NCI-H1694 (cell line): ENCODE measurements at regions not wholly inside any gene's neighbourhood (a gene's known extent, or its start where the extent isn't known, plus 50 kb on each side); places are given as distances from the start of the nearest gene placed in this dataset.

Experiments used
- DNase-seq: peaks from one replicate; lab custom pipeline; 2025; lab: John Stamatoyannopoulos, UW

- DNase-seq: no peak
Observed at GRCh38 chr5:172588380-172588779, 52.7 kb upstream of the NEURL1B start.

DNA sequence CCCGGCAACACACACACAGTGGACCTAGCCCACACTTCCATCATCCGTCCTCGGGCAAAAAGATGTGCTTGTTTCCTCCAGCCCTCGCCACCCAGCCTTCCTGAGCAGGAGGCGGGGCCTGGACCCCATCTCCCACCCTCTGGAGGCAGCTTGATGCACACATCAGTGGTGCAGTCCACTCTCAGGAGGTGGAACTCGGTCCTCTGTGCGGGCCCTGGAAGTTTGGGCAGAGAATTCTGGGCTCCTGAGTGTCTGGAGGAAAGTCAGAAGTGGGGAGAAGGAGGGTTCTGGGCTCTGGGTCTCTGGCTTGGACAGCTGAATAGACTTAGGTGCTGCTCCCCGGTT lies 54.0 kb upstream of the NEURL1B start:
- DNase-seq: no peak

DNA sequence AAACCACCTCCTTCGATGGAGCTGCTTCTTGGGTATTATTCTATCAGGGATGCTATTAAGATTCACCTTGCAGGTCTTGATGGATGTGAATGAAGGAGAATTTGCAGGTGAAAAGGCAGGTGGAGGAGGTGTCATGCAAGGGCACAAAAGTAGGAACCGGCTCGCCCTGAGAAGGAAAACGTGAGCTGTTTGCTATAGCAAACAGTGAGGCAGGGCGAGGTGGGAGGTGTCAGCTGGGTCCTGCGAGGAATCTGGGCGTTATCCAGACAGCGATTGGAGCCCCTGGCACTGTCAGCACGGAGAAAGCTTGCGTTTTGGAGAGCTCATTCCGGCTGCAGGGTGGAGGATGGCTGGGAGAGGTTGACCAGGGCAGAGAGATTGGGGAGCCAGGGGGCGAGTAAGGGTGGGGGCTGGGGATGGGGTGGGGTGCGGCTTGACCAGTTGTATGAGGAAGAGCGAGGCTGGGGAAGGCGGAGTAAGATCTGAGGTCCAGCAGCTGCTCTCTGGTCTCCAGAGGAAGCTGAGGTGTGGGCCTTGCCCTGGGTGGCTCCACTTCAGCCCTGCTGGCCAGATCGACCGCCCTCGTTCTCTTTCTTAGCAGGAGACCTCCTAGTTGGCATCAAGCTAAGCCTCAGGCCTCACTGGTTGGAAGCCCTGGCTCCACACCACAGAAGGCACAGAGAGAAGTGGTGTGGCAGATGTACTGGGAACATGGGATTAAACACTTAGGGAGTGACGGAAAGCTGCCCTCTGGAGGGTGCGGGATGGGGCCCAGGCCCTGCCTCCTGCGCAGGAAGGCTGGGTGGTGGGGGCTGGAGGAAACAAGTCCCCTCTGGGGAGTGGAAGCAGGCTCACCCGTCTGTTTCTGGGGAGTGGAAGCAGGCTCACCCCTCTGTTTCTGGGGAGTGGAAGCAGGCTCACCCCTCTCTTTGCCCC lies 54.7 kb upstream of the NEURL1B start:
- no peak for DNase-seq

- no peak for DNase-seq
Observed at GRCh38 chr5:172585114-172585513, 55.9 kb upstream of the NEURL1B start.

DNA sequence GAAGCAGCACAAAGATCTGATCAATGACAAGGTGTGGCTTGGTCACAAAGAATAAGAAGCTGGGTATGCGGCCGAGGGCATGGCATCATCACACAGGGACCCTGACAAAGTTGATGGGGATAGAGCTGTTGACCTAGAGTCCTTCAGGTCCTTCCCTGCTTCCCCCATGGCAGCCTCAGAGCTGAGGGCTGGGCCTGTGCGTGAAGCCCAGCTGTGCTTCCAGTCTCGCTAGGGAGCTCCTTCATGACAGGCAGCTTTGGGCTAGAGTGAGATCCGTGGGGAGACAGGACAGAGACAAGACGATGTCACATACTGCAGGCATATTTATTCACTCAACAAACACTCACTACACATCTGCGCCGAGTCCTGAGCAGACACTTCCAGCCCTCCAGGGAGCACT lies 56.4 kb upstream of the NEURL1B start:
- no peak for DNase-seq

GRCh38 chr5:172583931-172584511 lies 57.0 kb upstream of the NEURL1B start:
- no peak for DNase-seq

- DNase-seq: no peak
Observed at GRCh38 chr5:172582940-172583339, 58.1 kb upstream of the NEURL1B start.

- no peak for DNase-seq
Observed at GRCh38 chr5:172581315-172581714, 59.7 kb upstream of the NEURL1B start.

DNA sequence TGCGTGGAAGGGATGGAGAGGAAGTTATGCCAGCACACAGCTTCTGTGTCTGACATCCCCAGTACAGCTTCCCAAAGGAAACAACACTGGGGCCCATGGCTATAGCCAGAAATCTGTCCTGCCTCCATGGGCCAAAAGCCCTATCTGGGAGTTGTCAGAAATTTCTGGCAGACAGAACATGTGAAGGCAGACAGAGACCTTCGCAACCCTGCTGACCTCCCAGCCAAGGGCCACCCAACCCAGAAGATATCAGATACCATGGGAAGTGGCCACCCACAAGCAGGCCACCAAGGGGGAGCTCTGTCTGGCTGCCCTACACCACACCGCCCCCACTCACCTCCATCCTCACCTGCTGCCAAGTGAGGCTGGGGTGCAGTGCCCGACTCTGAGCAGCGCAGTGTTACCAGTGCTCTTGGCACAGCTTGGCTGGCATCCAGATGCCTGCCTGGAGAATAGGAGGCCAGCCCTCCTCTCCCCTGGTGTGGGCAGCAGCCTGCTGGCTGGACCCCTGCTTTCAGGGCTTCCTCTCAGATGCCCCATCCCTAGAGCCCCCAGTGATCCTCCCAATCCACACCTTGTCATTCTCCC lies 61.6 kb upstream of the NEURL1B start:
- no peak for DNase-seq

- no peak for DNase-seq
Observed at GRCh38 chr5:172577267-172577909, 63.7 kb upstream of the NEURL1B start.

DNA sequence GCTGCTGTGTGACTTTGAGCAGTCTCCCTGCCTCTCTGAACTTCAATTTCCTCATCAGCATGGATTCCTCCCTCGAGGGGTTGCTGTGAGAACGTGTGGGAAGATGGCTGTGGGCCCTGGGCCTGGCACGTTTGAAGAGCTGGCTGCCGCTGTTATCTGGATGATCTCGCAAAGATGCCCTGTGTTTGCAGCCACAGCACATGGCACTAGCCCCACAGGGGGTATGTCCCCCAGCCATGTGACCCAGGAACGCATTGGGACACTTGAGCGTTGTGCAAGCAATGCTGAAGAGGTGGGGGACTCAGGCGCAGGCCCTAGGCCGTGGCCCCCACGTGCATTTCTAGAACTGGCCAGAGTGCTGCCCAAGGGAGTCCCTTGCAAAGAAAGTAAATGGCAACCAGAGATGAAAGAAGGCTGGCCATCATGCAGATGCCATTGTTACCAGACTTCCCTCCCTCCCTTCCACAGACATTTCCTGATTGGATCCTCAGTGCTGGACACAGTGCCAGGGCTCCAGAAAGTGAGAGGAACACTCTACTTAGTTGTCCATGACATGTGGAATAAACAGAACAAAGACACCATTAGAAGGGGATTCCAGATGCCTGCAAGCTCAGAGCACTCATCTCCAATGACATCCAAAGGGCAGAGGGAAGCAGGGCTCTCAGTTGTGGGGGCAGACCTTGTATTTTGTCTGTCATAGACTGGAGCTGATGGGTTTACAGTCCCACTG lies 65.1 kb upstream of the NEURL1B start:
- DNase-seq: no peak

DNA sequence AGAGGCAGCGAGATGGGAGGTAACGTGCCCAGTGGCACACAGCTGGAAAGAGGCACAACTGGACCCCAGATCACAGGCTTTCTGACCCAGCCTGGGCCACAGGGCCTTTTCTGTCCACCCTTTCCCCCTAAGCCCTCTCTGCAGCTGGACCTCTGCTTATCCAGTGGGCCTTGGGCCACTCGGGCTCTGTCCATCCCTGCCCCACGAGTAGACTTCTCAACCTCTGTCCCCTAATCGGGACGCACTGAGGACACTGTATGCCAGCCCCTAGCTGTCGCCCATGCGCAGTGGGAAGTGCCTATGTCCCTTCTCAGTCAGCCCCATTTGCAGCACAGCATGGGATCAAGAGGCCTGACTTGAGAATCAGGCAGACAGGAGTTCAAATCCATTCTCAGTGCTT lies 65.6 kb upstream of the NEURL1B start:
- DNase-seq: no peak

DNA sequence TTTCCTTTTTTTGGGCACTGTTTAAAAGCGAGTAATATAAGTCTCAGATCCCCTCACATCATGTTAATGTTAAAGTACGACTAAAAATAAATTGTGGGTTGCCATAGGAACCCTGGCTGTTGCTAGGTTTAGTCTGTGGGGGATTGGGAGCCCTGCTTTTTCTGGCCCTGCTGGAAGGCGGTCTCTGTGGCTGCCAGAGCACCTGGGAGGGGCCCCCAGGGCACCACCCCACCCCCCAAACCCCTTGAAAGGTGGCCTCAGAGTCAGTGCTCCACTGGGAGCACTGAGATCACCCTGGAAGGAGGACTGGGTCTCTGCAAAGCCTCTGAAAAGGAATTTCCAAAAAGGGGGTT lies 66.2 kb upstream of the NEURL1B start:
- no peak for DNase-seq

GRCh38 chr5:172573986-172574870 lies 66.8 kb upstream of the NEURL1B start:
- DNase-seq: no peak

DNA sequence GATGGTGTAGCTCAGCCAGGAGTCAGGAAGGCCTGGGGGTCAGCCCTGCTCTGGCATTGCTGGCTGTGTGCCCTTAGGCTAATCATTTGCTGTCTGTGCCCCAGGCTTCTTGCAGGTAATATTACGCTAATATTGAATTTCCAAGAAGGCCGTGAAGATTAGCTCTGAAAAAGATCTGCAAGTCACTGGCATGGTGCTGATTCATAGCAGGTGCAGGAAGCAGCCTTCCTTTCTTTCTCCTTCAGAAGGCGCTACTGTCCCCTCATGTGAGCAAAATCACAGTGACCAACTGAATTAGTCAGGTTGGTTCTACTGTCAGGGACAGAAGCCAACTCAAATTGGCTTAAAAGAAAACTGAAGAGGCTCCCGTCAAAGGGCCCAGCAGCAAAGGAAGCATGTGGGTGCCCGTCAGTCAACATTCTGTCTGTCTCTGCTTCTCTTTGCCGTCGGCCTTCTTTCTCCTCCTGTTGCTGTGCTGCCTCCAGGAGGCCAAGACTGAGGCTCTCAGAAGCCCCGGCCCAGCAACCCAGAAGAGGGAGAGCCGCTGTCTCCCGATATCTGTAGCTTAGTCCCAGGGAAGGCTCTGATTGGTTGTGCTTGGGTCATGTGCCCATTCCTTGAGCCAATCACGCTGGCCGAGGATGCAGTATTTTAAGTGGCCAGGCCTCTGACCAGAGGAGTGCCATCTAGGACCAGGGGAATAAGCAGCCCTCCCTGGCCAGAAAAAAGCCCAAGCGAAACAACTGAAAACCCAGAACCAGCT lies 67.8 kb upstream of the NEURL1B start:
- no peak for DNase-seq

DNA sequence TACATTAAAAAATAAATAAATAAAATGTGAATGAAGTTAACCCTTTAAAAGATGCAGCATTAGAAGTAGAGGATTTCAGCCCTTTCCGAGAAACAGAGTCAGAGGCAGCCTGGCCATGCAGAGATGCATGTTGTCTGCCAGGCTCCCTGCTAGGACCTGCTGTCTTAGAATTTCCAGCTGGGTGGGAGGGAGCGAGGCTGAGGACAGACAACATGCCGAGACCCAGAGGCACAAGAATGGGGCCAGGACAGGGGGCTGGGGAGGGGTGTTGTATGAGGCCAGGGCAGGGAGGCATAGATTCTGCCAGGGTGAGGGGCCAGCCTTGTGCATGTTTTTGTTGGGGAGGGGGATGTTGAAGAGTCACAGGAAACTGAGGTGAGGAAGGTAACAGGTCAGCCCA lies 68.6 kb upstream of the NEURL1B start:
- DNase-seq: no peak

- no peak for DNase-seq
Observed at GRCh38 chr5:172571892-172572291, 69.2 kb upstream of the NEURL1B start.

DNA sequence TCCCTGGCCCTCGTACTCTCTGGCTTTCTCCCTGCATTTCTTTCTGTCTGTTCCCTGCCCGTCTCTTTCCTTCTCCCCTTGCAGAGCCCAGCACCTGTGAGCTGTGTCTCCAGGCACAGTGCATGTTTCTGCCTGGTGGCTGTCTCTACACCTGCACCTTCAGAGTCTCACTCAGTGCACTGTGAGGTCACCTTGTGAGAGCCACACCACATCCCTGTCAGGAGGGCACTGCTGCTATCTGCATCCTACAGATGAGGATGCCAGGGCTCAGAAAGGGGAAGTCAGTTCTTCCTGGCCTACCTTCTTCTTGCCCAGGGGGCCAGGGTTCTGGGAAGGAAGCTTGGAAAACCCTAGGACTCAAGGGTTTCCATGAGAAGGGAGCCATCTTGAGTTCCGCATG lies 69.7 kb upstream of the NEURL1B start:
- no peak for DNase-seq

DNA sequence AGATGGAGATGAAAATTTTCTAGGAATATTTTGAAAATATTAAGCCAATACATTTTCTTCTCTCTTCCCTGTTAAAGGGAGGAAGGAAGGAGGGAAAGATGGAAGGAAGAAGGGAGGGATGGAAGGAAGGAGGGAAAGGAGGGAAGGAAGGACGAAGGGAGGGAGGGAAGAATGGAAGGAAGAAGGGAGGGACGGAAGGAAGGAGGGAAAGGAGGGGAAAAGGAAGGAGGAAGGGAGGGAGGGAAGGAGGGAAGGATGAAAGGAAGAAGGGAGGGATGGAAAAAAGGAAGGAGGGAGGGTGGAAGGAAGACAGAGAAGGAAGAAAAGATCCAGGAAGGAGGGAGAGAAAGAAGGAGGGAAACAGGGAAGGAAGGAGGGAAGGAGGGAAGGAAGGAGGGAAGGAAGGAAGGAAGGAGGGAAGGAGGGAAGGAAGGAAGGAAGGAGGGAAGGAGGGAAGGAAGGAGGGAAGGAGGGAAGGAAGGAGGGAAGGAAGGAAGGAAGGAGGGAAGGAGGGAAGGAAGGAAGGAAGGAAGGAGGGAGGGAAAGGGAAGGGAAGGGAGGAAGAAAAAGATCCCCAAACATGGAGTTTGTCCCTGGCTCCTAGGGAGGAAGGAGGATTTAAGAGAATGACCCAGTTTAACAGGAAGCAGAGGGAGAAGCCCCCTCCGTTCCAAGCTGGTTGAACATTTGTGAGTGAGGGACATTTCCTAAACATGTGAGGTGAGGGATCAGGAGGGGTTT lies 70.3 kb upstream of the NEURL1B start:
- DNase-seq: no peak
